ENCODE measurements at regions not wholly inside any gene's neighbourhood (a gene's known extent, or its start where the extent isn't known, plus 50 kb on each side); places are given as distances from the start of the nearest gene placed in this dataset.

DNA sequence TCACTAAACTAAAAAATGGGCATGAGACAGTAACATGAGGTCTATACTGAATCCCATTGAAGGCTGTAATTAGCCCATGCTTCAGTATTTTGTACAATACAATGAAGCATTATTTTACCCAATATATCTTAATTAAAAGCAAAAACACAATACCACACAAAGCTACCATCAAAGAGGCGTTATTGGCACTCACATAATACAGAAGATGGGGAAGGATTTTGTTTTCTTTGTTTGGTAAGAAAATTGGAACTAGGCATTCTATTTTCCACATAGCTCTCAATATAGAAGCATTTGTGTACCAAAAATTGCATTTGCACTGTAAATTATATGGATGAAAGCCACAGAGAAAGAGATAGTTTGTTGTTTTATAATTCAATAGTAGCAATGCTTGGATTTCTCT, 761.0 kb downstream of the EFNA5 start (continued):
- TF ChIP-seq, protein P1, sequence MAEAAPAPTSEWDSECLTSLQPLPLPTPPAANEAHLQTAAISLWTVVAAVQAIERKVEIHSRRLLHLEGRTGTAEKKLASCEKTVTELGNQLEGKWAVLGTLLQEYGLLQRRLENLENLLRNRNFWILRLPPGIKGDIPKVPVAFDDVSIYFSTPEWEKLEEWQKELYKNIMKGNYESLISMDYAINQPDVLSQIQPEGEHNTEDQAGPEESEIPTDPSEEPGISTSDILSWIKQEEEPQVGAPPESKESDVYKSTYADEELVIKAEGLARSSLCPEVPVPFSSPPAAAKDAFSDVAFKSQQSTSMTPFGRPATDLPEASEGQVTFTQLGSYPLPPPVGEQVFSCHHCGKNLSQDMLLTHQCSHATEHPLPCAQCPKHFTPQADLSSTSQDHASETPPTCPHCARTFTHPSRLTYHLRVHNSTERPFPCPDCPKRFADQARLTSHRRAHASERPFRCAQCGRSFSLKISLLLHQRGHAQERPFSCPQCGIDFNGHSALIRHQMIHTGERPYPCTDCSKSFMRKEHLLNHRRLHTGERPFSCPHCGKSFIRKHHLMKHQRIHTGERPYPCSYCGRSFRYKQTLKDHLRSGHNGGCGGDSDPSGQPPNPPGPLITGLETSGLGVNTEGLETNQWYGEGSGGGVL (tag by site-specific recombination; IDR thresholded peaks at IDR 0.05), result no peak
- TF ChIP-seq ZNF16 (tag by site-specific recombination; IDR thresholded peaks at IDR 0.05; ENCODE audit: low read depth), result no peak

DNA sequence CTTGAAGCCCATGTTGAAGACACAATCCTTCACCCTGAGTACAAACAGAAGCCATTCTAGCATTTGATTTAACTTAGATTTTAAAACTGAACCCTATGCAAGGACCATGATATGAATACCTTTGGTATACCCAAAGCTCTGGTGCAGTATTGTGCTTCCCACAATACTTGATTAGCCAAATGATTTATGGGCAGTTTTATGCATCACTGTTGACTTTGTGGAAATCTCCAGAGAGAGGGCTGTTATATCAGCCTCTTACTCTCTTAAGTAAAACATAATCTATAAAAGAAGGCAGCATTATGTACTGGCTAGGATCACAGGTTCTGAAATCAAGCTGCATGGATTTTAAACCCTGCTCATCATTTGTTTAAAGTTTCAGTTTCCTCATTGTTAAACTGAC, 762.8 kb downstream of the EFNA5 start:
- H3K4me3 ChIP-seq (ENCODE audit: low read depth, low read length), result no peak overlapping the region
- H3K36me3 ChIP-seq (ENCODE audit: control insufficient read depth in 2 of 2, insufficient read depth in 1 of 2, low read length in 2 of 2), result no peaks in the 10 kb centered on the region
- no peak for TF ChIP-seq ZNF558 (tag by site-specific recombination; IDR thresholded peaks at IDR 0.05)
- TF ChIP-seq ZNF654 (tag by site-specific recombination; IDR thresholded peaks at IDR 0.05; ENCODE audit: low read depth), result no peak
- TF ChIP-seq ZNF571 (tag by site-specific recombination; IDR thresholded peaks at IDR 0.05), result no peak
- TF ChIP-seq GLIS2 (tag by site-specific recombination; IDR thresholded peaks at IDR 0.05), result no peak
- TF ChIP-seq ZNF266 (tag by site-specific recombination; IDR thresholded peaks at IDR 0.05; ENCODE audit: low read depth), result no peak
- POLR2A ChIA-PET, result no interaction called here
- CTCF ChIA-PET, result no interaction called here
- no peaks in the 10 kb centered on the region for H3K4me1 ChIP-seq (ENCODE audit: control insufficient read depth, insufficient read depth, low read length)
- H3K9me3 ChIP-seq (ENCODE audit: control insufficient read depth, insufficient read depth, low read depth, low read length), result no peaks in the 10 kb centered on the region
- no peak overlapping the region for H3K27ac ChIP-seq (ENCODE audit: extremely low read depth, low read depth, low read length)

DNA sequence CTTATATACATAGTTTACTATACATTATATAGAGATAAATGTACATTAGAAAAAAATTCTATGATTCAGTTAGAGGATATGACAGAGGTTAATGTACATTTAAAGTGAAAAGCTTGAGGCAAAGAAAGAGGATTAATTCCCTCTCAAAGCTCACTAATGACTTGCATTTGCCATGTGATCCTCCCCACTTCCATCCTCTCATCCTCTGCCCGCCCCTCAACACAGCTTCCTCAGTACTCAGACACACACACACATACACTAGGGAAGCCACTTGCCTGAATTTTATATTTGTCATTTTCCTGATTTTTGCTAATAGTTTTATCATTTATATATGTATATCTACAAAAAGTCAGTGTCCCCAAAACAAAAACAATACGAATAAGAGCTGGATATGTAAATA, 764.5 kb downstream of the EFNA5 start:
- no peak overlapping the region for H3K27ac ChIP-seq (ENCODE audit: extremely low read depth, low read depth, low read length)
- H3K9me3 ChIP-seq (ENCODE audit: control insufficient read depth, insufficient read depth, low read depth, low read length), result no peaks in the 10 kb centered on the region
- no peak overlapping the region for H3K4me3 ChIP-seq (ENCODE audit: low read depth, low read length)
- H3K4me1 ChIP-seq (ENCODE audit: control insufficient read depth, insufficient read depth, low read length), result no peaks in the 10 kb centered on the region
- no peaks in the 10 kb centered on the region for H3K36me3 ChIP-seq (ENCODE audit: control insufficient read depth in 2 of 2, insufficient read depth in 1 of 2, low read length in 2 of 2)
- ChIA-PET CTCF (interaction anchor here (0.6 to 1.0 kb wide), 4 partner anchors 15 to 281 kb away, joined by 3 read pairs; no protein-coding TSS in a partner anchor), POLR2A (no interaction called here)
- TF ChIP-seq ZNF274 (IDR thresholded peaks at IDR 0.05; ENCODE audit: low read length), result no peak
- no peak for TF ChIP-seq ZNF274 (tag by site-specific recombination; IDR thresholded peaks at IDR 0.05; ENCODE audit: borderline replicate concordance)
- no peak for TF ChIP-seq ZNF404 (tag by site-specific recombination; IDR thresholded peaks at IDR 0.05)
- TF ChIP-seq ZNF629 (tag by site-specific recombination; IDR thresholded peaks at IDR 0.05), result no peak
- TF ChIP-seq ZNF138 (tag by site-specific recombination; IDR thresholded peaks at IDR 0.05; ENCODE audit: borderline replicate concordance), result no peak
- TF ChIP-seq ZNF423 (tag by site-specific recombination; IDR thresholded peaks at IDR 0.05), result no peak
- TF ChIP-seq KLF7 (tag by site-specific recombination; IDR thresholded peaks at IDR 0.05; ENCODE audit: borderline replicate concordance), result no peak
- no peak for TF ChIP-seq ZNF571 (tag by site-specific recombination; IDR thresholded peaks at IDR 0.05)
- no peak for TF ChIP-seq OSR2 (tag by site-specific recombination; IDR thresholded peaks at IDR 0.05)
- TF ChIP-seq ZNF221 (tag by site-specific recombination; IDR thresholded peaks at IDR 0.05; ENCODE audit: borderline replicate concordance), result no peak
- TF ChIP-seq, protein P2, sequence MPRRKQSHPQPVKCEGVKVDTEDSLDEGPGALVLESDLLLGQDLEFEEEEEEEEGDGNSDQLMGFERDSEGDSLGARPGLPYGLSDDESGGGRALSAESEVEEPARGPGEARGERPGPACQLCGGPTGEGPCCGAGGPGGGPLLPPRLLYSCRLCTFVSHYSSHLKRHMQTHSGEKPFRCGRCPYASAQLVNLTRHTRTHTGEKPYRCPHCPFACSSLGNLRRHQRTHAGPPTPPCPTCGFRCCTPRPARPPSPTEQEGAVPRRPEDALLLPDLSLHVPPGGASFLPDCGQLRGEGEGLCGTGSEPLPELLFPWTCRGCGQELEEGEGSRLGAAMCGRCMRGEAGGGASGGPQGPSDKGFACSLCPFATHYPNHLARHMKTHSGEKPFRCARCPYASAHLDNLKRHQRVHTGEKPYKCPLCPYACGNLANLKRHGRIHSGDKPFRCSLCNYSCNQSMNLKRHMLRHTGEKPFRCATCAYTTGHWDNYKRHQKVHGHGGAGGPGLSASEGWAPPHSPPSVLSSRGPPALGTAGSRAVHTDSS (tag by site-specific recombination; IDR thresholded peaks at IDR 0.05), result no peak
- TF ChIP-seq HOXA7 (CRISPR knock-in tag; IDR thresholded peaks at IDR 0.05; ENCODE audit: borderline replicate concordance), result no peak
- TF ChIP-seq ZNF223 (tag by site-specific recombination; IDR thresholded peaks at IDR 0.05), result no peak
- TF ChIP-seq, protein P3, sequence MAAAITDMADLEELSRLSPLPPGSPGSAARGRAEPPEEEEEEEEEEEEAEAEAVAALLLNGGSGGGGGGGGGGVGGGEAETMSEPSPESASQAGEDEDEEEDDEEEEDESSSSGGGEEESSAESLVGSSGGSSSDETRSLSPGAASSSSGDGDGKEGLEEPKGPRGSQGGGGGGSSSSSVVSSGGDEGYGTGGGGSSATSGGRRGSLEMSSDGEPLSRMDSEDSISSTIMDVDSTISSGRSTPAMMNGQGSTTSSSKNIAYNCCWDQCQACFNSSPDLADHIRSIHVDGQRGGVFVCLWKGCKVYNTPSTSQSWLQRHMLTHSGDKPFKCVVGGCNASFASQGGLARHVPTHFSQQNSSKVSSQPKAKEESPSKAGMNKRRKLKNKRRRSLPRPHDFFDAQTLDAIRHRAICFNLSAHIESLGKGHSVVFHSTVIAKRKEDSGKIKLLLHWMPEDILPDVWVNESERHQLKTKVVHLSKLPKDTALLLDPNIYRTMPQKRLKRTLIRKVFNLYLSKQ (tag by site-specific recombination; IDR thresholded peaks at IDR 0.05; ENCODE audit: borderline replicate concordance), result no peak
- TF ChIP-seq ZNF24 (tag by site-specific recombination; IDR thresholded peaks at IDR 0.05), result no peak
- TF ChIP-seq ZNF670 (tag by site-specific recombination; IDR thresholded peaks at IDR 0.05; ENCODE audit: low read depth), result no peak
- TF ChIP-seq, protein P4, sequence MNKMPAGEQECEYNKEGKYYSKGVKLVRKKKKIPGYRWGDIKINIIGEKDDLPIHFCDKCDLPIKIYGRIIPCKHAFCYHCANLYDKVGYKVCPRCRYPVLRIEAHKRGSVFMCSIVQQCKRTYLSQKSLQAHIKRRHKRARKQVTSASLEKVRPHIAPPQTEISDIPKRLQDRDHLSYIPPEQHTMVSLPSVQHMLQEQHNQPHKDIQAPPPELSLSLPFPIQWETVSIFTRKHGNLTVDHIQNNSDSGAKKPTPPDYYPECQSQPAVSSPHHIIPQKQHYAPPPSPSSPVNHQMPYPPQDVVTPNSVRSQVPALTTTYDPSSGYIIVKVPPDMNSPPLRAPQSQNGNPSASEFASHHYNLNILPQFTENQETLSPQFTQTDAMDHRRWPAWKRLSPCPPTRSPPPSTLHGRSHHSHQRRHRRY (tag by site-specific recombination; IDR thresholded peaks at IDR 0.05), result no peak
- TF ChIP-seq, protein P5, sequence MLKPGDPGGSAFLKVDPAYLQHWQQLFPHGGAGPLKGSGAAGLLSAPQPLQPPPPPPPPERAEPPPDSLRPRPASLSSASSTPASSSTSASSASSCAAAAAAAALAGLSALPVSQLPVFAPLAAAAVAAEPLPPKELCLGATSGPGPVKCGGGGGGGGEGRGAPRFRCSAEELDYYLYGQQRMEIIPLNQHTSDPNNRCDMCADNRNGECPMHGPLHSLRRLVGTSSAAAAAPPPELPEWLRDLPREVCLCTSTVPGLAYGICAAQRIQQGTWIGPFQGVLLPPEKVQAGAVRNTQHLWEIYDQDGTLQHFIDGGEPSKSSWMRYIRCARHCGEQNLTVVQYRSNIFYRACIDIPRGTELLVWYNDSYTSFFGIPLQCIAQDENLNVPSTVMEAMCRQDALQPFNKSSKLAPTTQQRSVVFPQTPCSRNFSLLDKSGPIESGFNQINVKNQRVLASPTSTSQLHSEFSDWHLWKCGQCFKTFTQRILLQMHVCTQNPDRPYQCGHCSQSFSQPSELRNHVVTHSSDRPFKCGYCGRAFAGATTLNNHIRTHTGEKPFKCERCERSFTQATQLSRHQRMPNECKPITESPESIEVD (tag by site-specific recombination; IDR thresholded peaks at IDR 0.05), result no peak
- TF ChIP-seq, protein P6, sequence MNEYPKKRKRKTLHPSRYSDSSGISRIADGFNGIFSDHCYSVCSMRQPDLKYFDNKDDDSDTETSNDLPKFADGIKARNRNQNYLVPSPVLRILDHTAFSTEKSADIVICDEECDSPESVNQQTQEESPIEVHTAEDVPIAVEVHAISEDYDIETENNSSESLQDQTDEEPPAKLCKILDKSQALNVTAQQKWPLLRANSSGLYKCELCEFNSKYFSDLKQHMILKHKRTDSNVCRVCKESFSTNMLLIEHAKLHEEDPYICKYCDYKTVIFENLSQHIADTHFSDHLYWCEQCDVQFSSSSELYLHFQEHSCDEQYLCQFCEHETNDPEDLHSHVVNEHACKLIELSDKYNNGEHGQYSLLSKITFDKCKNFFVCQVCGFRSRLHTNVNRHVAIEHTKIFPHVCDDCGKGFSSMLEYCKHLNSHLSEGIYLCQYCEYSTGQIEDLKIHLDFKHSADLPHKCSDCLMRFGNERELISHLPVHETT (tag by site-specific recombination; IDR thresholded peaks at IDR 0.05), result no peak
- TF ChIP-seq ZNF473 (tag by site-specific recombination; IDR thresholded peaks at IDR 0.05), result no peak

Data from HEK293 (cell line).